PC-3 (cell line): ENCODE measurements at regions not wholly inside any gene's neighbourhood (a gene's known extent, or its start where the extent isn't known, plus 50 kb on each side); places are given as distances from the start of the nearest gene placed in this dataset.

Source experiments
- ATAC-seq: fragments of 200-7000 bp; cut with Tn5 transposase; 2 replicates; pipeline ENCODE4 v1.9.1; 2020; ENCODE audit warnings: mild to moderate bottlenecking, moderate library complexity
- BruUV-seq: library from RNA; stranded (reverse); fragments of 400-500 nt; replicated peaks from 2 replicates; lab custom pipeline; 2021; lab: Mats Ljungman, UMichigan
- CTCF ChIA-PET: fragments of 300-600 bp; sonication (Branson Sonifier 250); formaldehyde crosslinking; loops from one replicate; lab custom pipeline; 2022; ENCODE audit warnings: antibody characterized with exemption; lab: Charles Lee
- POLR2A ChIA-PET: fragments of 300-600 bp; sonication (Branson Sonifier 250); formaldehyde crosslinking; loops from one replicate; lab custom pipeline; 2022; ENCODE audit warnings: antibody characterized with exemption; ENCODE audit not compliant: unreplicated experiment; lab: Charles Lee
- DNase-seq: peaks from one replicate; pipeline ENCODE4 v3.0.0-alpha.2; 2015
- H2AFZ ChIP-seq: fragments of 300-600 bp; sonication (generic); 2 replicates; pipeline ENCODE4 v1.6.0; 2016; ENCODE audit warnings: antibody characterized with exemption, low read length
- H3F3A ChIP-seq: fragments of 300-600 bp; sonication (generic); one replicate; pipeline ENCODE4 v1.6.0; 2017; ENCODE audit warnings: antibody characterized with exemption, low read length, control low read depth, mild to moderate bottlenecking; ENCODE audit not compliant: unreplicated experiment
- H3K27ac ChIP-seq: fragments of 300-600 bp; sonication (generic); 2 replicates; pipeline ENCODE4 v1.5.1; 2016; ENCODE audit warnings: mild to moderate bottlenecking, low read length
- H3K27me3 ChIP-seq: fragments of 300-600 bp; sonication (generic); 2 replicates; pipeline ENCODE4 v1.6.1; 2016; ENCODE audit warnings: low read length, mixed read lengths
- H3K36me3 ChIP-seq: fragments of 300-600 bp; sonication (generic); 2 replicates; pipeline ENCODE4 v1.6.1; 2016; ENCODE audit warnings: low read depth, mixed run types, low read length, mixed read lengths
- H3K4me1 ChIP-seq: fragments of 300-600 bp; sonication (generic); 2 replicates; pipeline ENCODE4 v1.5.1; 2016; ENCODE audit warnings: low read length; ENCODE audit not compliant: insufficient read depth
- H3K4me2 ChIP-seq: fragments of 300-600 bp; sonication (generic); 2 replicates; pipeline ENCODE4 v1.6.0; 2016; ENCODE audit warnings: low read length
- H3K4me3 ChIP-seq: fragments of 300-600 bp; sonication (generic); 2 replicates; pipeline ENCODE4 v1.5.1; 2016; ENCODE audit warnings: mild to moderate bottlenecking, low read length, mixed read lengths
- H3K79me2 ChIP-seq: fragments of 300-600 bp; sonication (generic); 2 replicates; pipeline ENCODE4 v1.6.1; 2017; ENCODE audit warnings: low read length, mixed read lengths
- H3K9ac ChIP-seq: fragments of 300-600 bp; sonication (generic); 2 replicates; pipeline ENCODE4 v1.6.0; 2016; ENCODE audit warnings: mild to moderate bottlenecking, low read length
- H3K9me2 ChIP-seq: fragments of 300-600 bp; sonication (generic); replicated peaks from 2 replicates; pipeline ENCODE4 v1.6.1; 2016; ENCODE audit warnings: mixed run types, low read length, mixed read lengths
- H3K9me3 ChIP-seq: fragments of 300-600 bp; sonication (generic); 2 replicates; pipeline ENCODE4 v1.6.1; 2016; ENCODE audit warnings: low read length, mixed read lengths
- H4K20me1 ChIP-seq: fragments of 300-600 bp; sonication (generic); 2 replicates; pipeline ENCODE4 v1.6.1; 2016; ENCODE audit warnings: low read length, mixed read lengths
- EZH2 ChIP-seq: fragments of 300-600 bp; sonication (generic); IDR thresholded peaks from one replicate; pipeline ENCODE4 v1.6.1; 2017; ENCODE audit warnings: antibody characterized with exemption, mild to moderate bottlenecking, low read length; ENCODE audit not compliant: unreplicated experiment
- EZH2phosphoT487 ChIP-seq: fragments of 300-600 bp; sonication (generic); IDR thresholded peaks from 2 replicates; pipeline ENCODE4 v1.6.1; 2018; ENCODE audit warnings: mild to moderate bottlenecking, antibody characterized with exemption, low read length, borderline replicate concordance
- intact Hi-C: fragments of 100-400 bp; cut with micrococcal nuclease; formaldehyde crosslinking; loops from 2 replicates; pipeline ENCODE4 v1.9.0; 2023
- TF ChIP-seq, protein P1 (sequence below): fragments of 300-600 bp; sonication (generic); conservative IDR thresholded peaks from 2 replicates; pipeline ENCODE4 v1.5.1; 2017; ENCODE audit warnings: antibody characterized with exemption, low read depth, mild to moderate bottlenecking, low read length

- H4K20me1 ChIP-seq = no peaks in the 10 kb centered on the region
- intact Hi-C loops = no loop called here
- TF ChIP-seq EZH2phosphoT487 = no peak
- TF ChIP-seq, protein P1, sequence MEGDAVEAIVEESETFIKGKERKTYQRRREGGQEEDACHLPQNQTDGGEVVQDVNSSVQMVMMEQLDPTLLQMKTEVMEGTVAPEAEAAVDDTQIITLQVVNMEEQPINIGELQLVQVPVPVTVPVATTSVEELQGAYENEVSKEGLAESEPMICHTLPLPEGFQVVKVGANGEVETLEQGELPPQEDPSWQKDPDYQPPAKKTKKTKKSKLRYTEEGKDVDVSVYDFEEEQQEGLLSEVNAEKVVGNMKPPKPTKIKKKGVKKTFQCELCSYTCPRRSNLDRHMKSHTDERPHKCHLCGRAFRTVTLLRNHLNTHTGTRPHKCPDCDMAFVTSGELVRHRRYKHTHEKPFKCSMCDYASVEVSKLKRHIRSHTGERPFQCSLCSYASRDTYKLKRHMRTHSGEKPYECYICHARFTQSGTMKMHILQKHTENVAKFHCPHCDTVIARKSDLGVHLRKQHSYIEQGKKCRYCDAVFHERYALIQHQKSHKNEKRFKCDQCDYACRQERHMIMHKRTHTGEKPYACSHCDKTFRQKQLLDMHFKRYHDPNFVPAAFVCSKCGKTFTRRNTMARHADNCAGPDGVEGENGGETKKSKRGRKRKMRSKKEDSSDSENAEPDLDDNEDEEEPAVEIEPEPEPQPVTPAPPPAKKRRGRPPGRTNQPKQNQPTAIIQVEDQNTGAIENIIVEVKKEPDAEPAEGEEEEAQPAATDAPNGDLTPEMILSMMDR = no peak
- TF ChIP-seq EZH2 = no peak
- DNase-seq = no peak
- no peak for ATAC-seq
- no peaks in the 10 kb centered on the region for H3K9me2 ChIP-seq
- no peaks in the 10 kb centered on the region for H3K36me3 ChIP-seq
- no peak overlapping the region for H3K27ac ChIP-seq
- no peaks in the 10 kb centered on the region for H3K27me3 ChIP-seq
- H3K4me3 ChIP-seq = no peak overlapping the region
- H3K4me1 ChIP-seq = no peaks in the 10 kb centered on the region
- POLR2A ChIA-PET = no interaction called here
- H3F3A ChIP-seq = no peaks in the 10 kb centered on the region
- no peak overlapping the region for H2AFZ ChIP-seq
- no peak overlapping the region for H3K9ac ChIP-seq
- no TSS peak for BruUV-seq
- H3K9me3 ChIP-seq = no peaks in the 10 kb centered on the region
- H3K4me2 ChIP-seq = no peak overlapping the region
- CTCF ChIA-PET = no interaction called here
- no peaks in the 10 kb centered on the region for H3K79me2 ChIP-seq
Measured at GRCh38 chr13:110032969-110033368, 246.6 kb upstream of the IRS2 start.

GRCh38 chr13:110030394-110030928, 244.1 kb upstream of the IRS2 start:
- no peaks in the 10 kb centered on the region for H3K9me2 ChIP-seq
- no peak overlapping the region for H3K4me2 ChIP-seq
- H3K4me1 ChIP-seq = no peaks in the 10 kb centered on the region
- no peaks in the 10 kb centered on the region for H3K27me3 ChIP-seq
- intact Hi-C loops = no loop called here
- H3K4me3 ChIP-seq = no peak overlapping the region
- H4K20me1 ChIP-seq = no peaks in the 10 kb centered on the region
- H3K9ac ChIP-seq = no peak overlapping the region
- H2AFZ ChIP-seq = no peak overlapping the region
- DNase-seq = no peak
- no TSS peak for BruUV-seq
- H3F3A ChIP-seq = no peaks in the 10 kb centered on the region
- H3K79me2 ChIP-seq = no peaks in the 10 kb centered on the region
- CTCF ChIA-PET = no interaction called here
- no peaks in the 10 kb centered on the region for H3K9me3 ChIP-seq
- TF ChIP-seq EZH2 = no peak
- no peak overlapping the region for H3K27ac ChIP-seq
- POLR2A ChIA-PET = no interaction called here
- no peak for ATAC-seq
- no peaks in the 10 kb centered on the region for H3K36me3 ChIP-seq

- H3K9me3 ChIP-seq = no peaks in the 10 kb centered on the region
- no peak overlapping the region for H3K9ac ChIP-seq
- no peak overlapping the region for H3K4me2 ChIP-seq
- no peaks in the 10 kb centered on the region for H3K79me2 ChIP-seq
- ATAC-seq (no peak), DNase-seq (no peak)
- intact Hi-C loops = no loop called here
- no peaks in the 10 kb centered on the region for H3K27me3 ChIP-seq
- TF ChIP-seq EZH2phosphoT487 (no peak), EZH2 (no peak)
- TF ChIP-seq, protein P1 = no peak
- H3K36me3 ChIP-seq = no peaks in the 10 kb centered on the region
- ChIA-PET POLR2A (no interaction called here), CTCF (no interaction called here)
- BruUV-seq = no TSS peak
- no peaks in the 10 kb centered on the region for H3K9me2 ChIP-seq
- no peaks in the 10 kb centered on the region for H3K4me1 ChIP-seq
- no peak overlapping the region for H2AFZ ChIP-seq
- H4K20me1 ChIP-seq = no peaks in the 10 kb centered on the region
- H3F3A ChIP-seq = no peaks in the 10 kb centered on the region
- H3K27ac ChIP-seq = no peak overlapping the region
- H3K4me3 ChIP-seq = no peak overlapping the region
Measured at GRCh38 chr13:110028838-110029621, 242.6 kb upstream of the IRS2 start.
